H1 (cell line): ENCODE measurements at regions not wholly inside any gene's neighbourhood (a gene's known extent, or its start where the extent isn't known, plus 50 kb on each side); places are given as distances from the start of the nearest gene placed in this dataset.

Experiments used
- CHD7 ChIP-seq: fragments of 300-600 bp; sonication (generic); IDR thresholded peaks from 2 replicates; pipeline ENCODE4 v1.7.1; 2012; ENCODE audit warnings: low read length, moderate library complexity, mild to moderate bottlenecking, inconsistent platforms; ENCODE audit not compliant: insufficient replicate concordance
- CTCF ChIP-seq, 3 experiments: IDR thresholded peaks; 1 replicate in 2 of 3; 2 replicates in 1 of 3; pipeline versions ENCODE4 v1.5.1 to v1.6.1; 2011; ENCODE audit warnings: low read length in 3 of 3, mild to moderate bottlenecking in 3 of 3, inconsistent platforms in 2 of 3, low read depth in 1 of 3, moderate library complexity in 1 of 3; ENCODE audit not compliant: insufficient read depth in 1 of 3; ENCODE audit errors: control extremely low read depth in 1 of 3
- EZH2 ChIP-seq: fragments of 200-600 bp; sonication (generic); IDR thresholded peaks from 2 replicates; pipeline ENCODE4 v1.7.1; 2012; ENCODE audit warnings: low read depth, mild to moderate bottlenecking, moderate library complexity, low read length, inconsistent platforms; ENCODE audit not compliant: severe bottlenecking
- GABPA ChIP-seq: IDR thresholded peaks from 2 replicates; pipeline ENCODE4 v1.6.1; 2011; ENCODE audit warnings: mild to moderate bottlenecking, low read length, moderate library complexity, borderline replicate concordance; ENCODE audit not compliant: insufficient read depth
- JUND ChIP-seq: IDR thresholded peaks from 2 replicates; pipeline ENCODE4 v1.6.1; 2011; ENCODE audit warnings: mild to moderate bottlenecking, improper control_type of control experiment, low read length
- MAX ChIP-seq: IDR thresholded peaks from 2 replicates; pipeline ENCODE4 v1.6.1; 2012; ENCODE audit warnings: inconsistent platforms
- POLR2A ChIP-seq, 2 experiments: IDR thresholded peaks; 1 replicate in 1 of 2; 2 replicates in 1 of 2; pipeline ENCODE4 v1.6.1; 2011; ENCODE audit warnings: low read depth in 2 of 2, low read length in 2 of 2, mild to moderate bottlenecking in 2 of 2; ENCODE audit errors: control extremely low read depth in 1 of 2
- POLR2AphosphoS5 ChIP-seq: IDR thresholded peaks from 2 replicates; pipeline ENCODE4 v1.6.1; 2011; ENCODE audit warnings: low read depth, low read length
- RAD21 ChIP-seq, 2 experiments: IDR thresholded peaks in 1 of 2; conservative IDR thresholded peaks in 1 of 2; 2 replicates each; pipeline ENCODE4 v1.6.1; 2011; ENCODE audit warnings: low read depth in 2 of 2, low read length in 2 of 2, improper control_type of control experiment in 1 of 2, inconsistent platforms in 1 of 2, mild to moderate bottlenecking in 1 of 2, moderate library complexity in 1 of 2
- RXRA ChIP-seq: IDR thresholded peaks from 2 replicates; pipeline ENCODE4 v1.6.1; 2011; ENCODE audit warnings: low read depth, mild to moderate bottlenecking, low read length, moderate library complexity; ENCODE audit not compliant: insufficient read depth
- SIX5 ChIP-seq: IDR thresholded peaks from 2 replicates; pipeline ENCODE4 v1.6.1; 2011; ENCODE audit warnings: mild to moderate bottlenecking, low read depth, low read length
- SUZ12 ChIP-seq: fragments of 200-600 bp; sonication (generic); IDR thresholded peaks from 2 replicates; pipeline ENCODE4 v1.6.1; 2012; ENCODE audit warnings: mild to moderate bottlenecking, inconsistent platforms, low read length, moderate library complexity, mixed read lengths
- TEAD4 ChIP-seq: IDR thresholded peaks from 2 replicates; pipeline ENCODE4 v1.6.1; 2012; ENCODE audit warnings: low read depth, low read length, inconsistent platforms, mixed read lengths

GRCh38 chr5:145227881-145228280 is 607.3 kb downstream of the PRELID2 start:
- TF ChIP-seq MAX, result no peak
- TF ChIP-seq EZH2, result no peak
- TF ChIP-seq POLR2A (IDR thresholded peaks at IDR 0.05; ENCODE audit: control extremely low read depth in 1 of 2, low read depth in 2 of 2, low read length in 2 of 2), result no peak
- no peak for TF ChIP-seq CHD7
- no peak for TF ChIP-seq GABPA
- no peak for TF ChIP-seq CTCF (IDR thresholded peaks at IDR 0.05; ENCODE audit: control extremely low read depth in 1 of 3, insufficient read depth in 1 of 3, low read depth in 1 of 3, low read length in 3 of 3)
- TF ChIP-seq POLR2AphosphoS5, result no peak
- no peak for TF ChIP-seq RAD21 (IDR thresholded peaks at IDR 0.05 in 1 of 2, conservative IDR thresholded peaks at IDR 0.05 in 1 of 2; ENCODE audit: low read depth in 2 of 2, low read length in 2 of 2)
- no peak for TF ChIP-seq TEAD4
- TF ChIP-seq JUND, result no peak
- TF ChIP-seq SUZ12, result no peak
- no peak for TF ChIP-seq RXRA
- no peak for TF ChIP-seq SIX5
